T-cell (primary cell): ENCODE measurements at regions not wholly inside any gene's neighbourhood (a gene's known extent, or its start where the extent isn't known, plus 50 kb on each side); places are given as distances from the start of the nearest gene placed in this dataset.

ENCODE experiments used
- ATAC-seq, 4 experiments: fragments of 200-7000 bp in 3 of 4; fragments of 150-1000 bp in 1 of 4; cut with Tn5 transposase; replicated peaks in 1 of 4; 1 replicate in 3 of 4; 2 replicates in 1 of 4; pipeline ENCODE4 v1.10.0; 2021; ENCODE audit warnings: moderate library complexity in 3 of 4, mild to moderate bottlenecking in 2 of 4, moderate number of reproducible peaks in 1 of 4
- CTCF ChIA-PET, 2 donors: fragments of 300-600 bp; sonication (Branson Sonifier 250); formaldehyde crosslinking; loops; one replicate each; lab custom pipeline; 2022; ENCODE audit warnings: antibody characterized with exemption in 2 of 2; lab: Charles Lee
- POLR2A ChIA-PET, 2 donors: fragments of 300-600 bp; sonication (Branson Sonifier 250); formaldehyde crosslinking; loops; one replicate each; lab custom pipeline; 2022; ENCODE audit warnings: antibody characterized with exemption in 2 of 2; lab: Charles Lee
- DNase-seq, 35 experiments: peaks; one replicate each; pipeline versions ENCODE4 v3.0.0 to v3.0.0-alpha.2; 2013 to 2023
- H3K27ac ChIP-seq: one replicate; pipeline ENCODE4 v1.5.1; 2013; ENCODE audit warnings: low read length
- H3K27me3 ChIP-seq, 2 experiments: replicated peaks in 1 of 2; 1 replicate in 1 of 2; 2 replicates in 1 of 2; pipeline versions ENCODE4 v1.6.1 to v1.7.0; 2013; ENCODE audit warnings: low read length in 1 of 2, mixed read lengths in 1 of 2; ENCODE audit not compliant: control insufficient read depth in 2 of 2, insufficient read depth in 2 of 2; ENCODE audit errors: extremely low read depth in 1 of 2
- H3K36me3 ChIP-seq, 2 donors: 1 replicate in 1 of 2; 2 replicates in 1 of 2; pipeline versions ENCODE4 v1.6.1 to v1.7.0; 2013; ENCODE audit warnings: low read length in 1 of 2; ENCODE audit not compliant: control insufficient read depth in 2 of 2, insufficient read depth in 1 of 2; ENCODE audit errors: extremely low read depth in 1 of 2
- H3K4me1 ChIP-seq, 2 experiments: 1 replicate in 1 of 2; 2 replicates in 1 of 2; pipeline versions ENCODE4 v1.6.1 to v1.7.0; 2013; ENCODE audit warnings: low read length in 2 of 2, mixed read lengths in 1 of 2; ENCODE audit not compliant: insufficient read depth in 2 of 2, control insufficient read depth in 1 of 2; ENCODE audit errors: extremely low read depth in 1 of 2
- H3K4me3 ChIP-seq, 2 donors: 1 replicate in 1 of 2; 2 replicates in 1 of 2; pipeline versions ENCODE4 v1.5.1 to v1.7.0; 2013; ENCODE audit warnings: mild to moderate bottlenecking in 2 of 2, low read length in 1 of 2, moderate library complexity in 1 of 2; ENCODE audit not compliant: control insufficient read depth in 1 of 2; ENCODE audit errors: extremely low read depth in 1 of 2
- H3K9me3 ChIP-seq: 2 replicates; pipeline ENCODE4 v1.7.0; 2013
- H3K27ac Mint-ChIP-seq, 2 donors: one replicate each; pipeline ENCODE4 v1.8.0; 2020 to 2021; ENCODE audit warnings: mild to moderate bottlenecking in 2 of 2, mixed read lengths in 2 of 2
- H3K27me3 Mint-ChIP-seq, 2 donors: one replicate each; pipeline ENCODE4 v1.8.0; 2021 to 2022; ENCODE audit warnings: mixed read lengths in 2 of 2
- H3K36me3 Mint-ChIP-seq: one replicate; pipeline ENCODE4 v1.8.0; 2021; ENCODE audit warnings: mixed read lengths
- H3K4me1 Mint-ChIP-seq, 3 donors: one replicate each; pipeline ENCODE4 v1.8.0; 2020 to 2022; ENCODE audit warnings: mixed read lengths in 3 of 3, mild to moderate bottlenecking in 1 of 3
- H3K4me3 Mint-ChIP-seq, 3 donors: one replicate each; pipeline ENCODE4 v1.8.0; 2020 to 2022; ENCODE audit warnings: mild to moderate bottlenecking in 3 of 3, mixed read lengths in 3 of 3, moderate library complexity in 3 of 3
- H3K9me3 Mint-ChIP-seq, 3 donors: one replicate each; pipeline ENCODE4 v1.8.0; 2020 to 2022; ENCODE audit warnings: mixed read lengths in 3 of 3
- WGBS: methylation state at CpG from one replicate; pipeline ENCODE4 v1.1.5; 2013; ENCODE audit warnings: missing lambda C conversion rate; ENCODE audit not compliant: insufficient coverage; 5-methylcytosine and 5-hydroxymethylcytosine counted together

- Histone ChIP-seq H3K27ac (peak overlapping the region; percentile 28), H3K4me1 (peaks cover 3 to 23% of the 10 kb centered on the region in 2 experiments), H3K27me3 (no peaks in the 10 kb centered on the region), H3K9me3 (no peaks in the 10 kb centered on the region), H3K4me3 (peak overlapping the region; percentile 68 to 88), H3K36me3 (no peaks in the 10 kb centered on the region)
- WGBS: 37% methylated on average over 20 of the region's 20 CpGs
- DNase-seq (peak in 14 of 35 experiments; percentile 6 to 49 (median 22)), ATAC-seq (peak; percentile 8 to 31 (median 28))
- Mint-ChIP-seq H3K4me1 (peaks cover 7 to 15% (median 8%) of the 10 kb centered on the region in 3 donors), H3K36me3 (no peaks in the 10 kb centered on the region), H3K27me3 (no peaks in the 10 kb centered on the region), H3K4me3 (peak overlapping the region; percentile 80 to 84 (median 81)), H3K27ac (peak overlapping the region; percentile 23 to 64), H3K9me3 (no peaks in the 10 kb centered on the region)
- ChIA-PET CTCF (interaction anchor here (0.5 to 1.5 kb wide), 8 partner anchors 18 to 1412 kb away, joined by 3 to 5 read pairs (median 3); no protein-coding TSS in a partner anchor), POLR2A (no interaction called here)
Observed at GRCh38 chr6:14211562-14211942, 94.0 kb downstream of the CD83 start.

GRCh38 chr6:14212020-14212419 lies 94.4 kb downstream of the CD83 start:
- no peak overlapping the region for H3K27ac ChIP-seq
- H3K4me1 Mint-ChIP-seq: peaks cover 7 to 15% (median 8%) of the 10 kb centered on the region in 3 donors
- 85% methylated on average over 6 of the region's 8 CpGs for WGBS
- DNase-seq (no peak), ATAC-seq (no peak)
- H3K9me3 ChIP-seq: no peaks in the 10 kb centered on the region
- ChIA-PET CTCF (interaction anchor here (0.5 to 1.5 kb wide), 8 partner anchors 18 to 1412 kb away, joined by 3 to 5 read pairs (median 3); no protein-coding TSS in a partner anchor), POLR2A (no interaction called here)
- H3K9me3 Mint-ChIP-seq: no peaks in the 10 kb centered on the region
- H3K36me3 ChIP-seq: no peaks in the 10 kb centered on the region
- H3K4me1 ChIP-seq: peaks cover 3 to 23% of the 10 kb centered on the region in 2 experiments
- no peaks in the 10 kb centered on the region for H3K36me3 Mint-ChIP-seq
- peak overlapping the region; percentile 68 to 88 for H3K4me3 ChIP-seq
- H3K27me3 Mint-ChIP-seq: no peaks in the 10 kb centered on the region
- peak overlapping the region in 1 of 2 donors; percentile 23 for H3K27ac Mint-ChIP-seq
- peak overlapping the region; percentile 80 to 84 (median 81) for H3K4me3 Mint-ChIP-seq
- H3K27me3 ChIP-seq: no peaks in the 10 kb centered on the region

GRCh38 chr6:14212632-14213031 lies 95.1 kb downstream of the CD83 start:
- Histone ChIP-seq H3K36me3 (no peaks in the 10 kb centered on the region), H3K9me3 (no peaks in the 10 kb centered on the region), H3K27me3 (no peaks in the 10 kb centered on the region), H3K27ac (no peak overlapping the region), H3K4me3 (no peak overlapping the region), H3K4me1 (peaks cover 3 to 23% of the 10 kb centered on the region in 2 experiments)
- Mint-ChIP-seq H3K4me3 (peak overlapping the region in 1 of 3 donors; percentile 81), H3K9me3 (no peaks in the 10 kb centered on the region), H3K4me1 (peaks cover 7 to 15% (median 8%) of the 10 kb centered on the region in 3 donors), H3K27ac (no peak overlapping the region), H3K27me3 (no peaks in the 10 kb centered on the region), H3K36me3 (no peaks in the 10 kb centered on the region)
- DNase-seq: no peak
- ChIA-PET CTCF (interaction anchor here in 1 of 2 donors (0.5 kb wide), 1 partner anchor 550 kb away, joined by 4 read pairs; no protein-coding TSS in a partner anchor), POLR2A (no interaction called here)
- ATAC-seq: no peak
- no CpG with 5 or more reads among the region's 5 CpGs for WGBS

- peaks cover 0 to 5% of the 10 kb centered on the region in 2 experiments for H3K4me1 ChIP-seq
- no peaks in the 10 kb centered on the region for H3K36me3 ChIP-seq
- no peak for ATAC-seq
- Mint-ChIP-seq H3K4me3 (no peak overlapping the region), H3K36me3 (no peaks in the 10 kb centered on the region), H3K9me3 (no peaks in the 10 kb centered on the region), H3K4me1 (peaks cover 1 to 3% (median 2%) of the 10 kb centered on the region in 3 donors), H3K27me3 (peaks cover 0 to 2% of the 10 kb centered on the region in 2 donors), H3K27ac (no peak overlapping the region)
- POLR2A ChIA-PET: no interaction called here
- H3K4me3 ChIP-seq: no peak overlapping the region
- DNase-seq: no peak
- no peaks in the 10 kb centered on the region for H3K9me3 ChIP-seq
- WGBS: 88% methylated on average over 8 of the region's 13 CpGs
- CTCF ChIA-PET: interaction anchor here in 1 of 2 donors (0.5 kb wide), 1 partner anchor 310 kb away, joined by 4 read pairs; no protein-coding TSS in a partner anchor
- no peak overlapping the region for H3K27ac ChIP-seq
- no peaks in the 10 kb centered on the region for H3K27me3 ChIP-seq
Observed at GRCh38 chr6:14216946-14217684, 99.5 kb downstream of the CD83 start.

- H3K27ac Mint-ChIP-seq: no peak overlapping the region
- DNase-seq (no peak), ATAC-seq (no peak)
- Histone ChIP-seq H3K4me3 (no peak overlapping the region), H3K27ac (no peak overlapping the region), H3K27me3 (peaks cover 0 to 2% of the 10 kb centered on the region in 2 experiments), H3K4me1 (no peaks in the 10 kb centered on the region), H3K36me3 (no peaks in the 10 kb centered on the region), H3K9me3 (no peaks in the 10 kb centered on the region)
- no peaks in the 10 kb centered on the region for H3K36me3 Mint-ChIP-seq
- 93% methylated on average over 7 of the region's 12 CpGs for WGBS
- H3K4me1 Mint-ChIP-seq: peaks cover 0 to 2% (median 0%) of the 10 kb centered on the region in 3 donors
- ChIA-PET CTCF (no interaction called here), POLR2A (no interaction called here)
- H3K9me3 Mint-ChIP-seq: no peaks in the 10 kb centered on the region
- peak overlapping the region in 1 of 3 donors; percentile 19 for H3K4me3 Mint-ChIP-seq
- peaks cover 0 to 5% of the 10 kb centered on the region in 2 donors for H3K27me3 Mint-ChIP-seq
Observed at GRCh38 chr6:14217728-14218518, 100.4 kb downstream of the CD83 start.

- Histone ChIP-seq H3K36me3 (no peaks in the 10 kb centered on the region), H3K4me1 (no peaks in the 10 kb centered on the region), H3K4me3 (no peak overlapping the region), H3K9me3 (no peaks in the 10 kb centered on the region), H3K27me3 (peaks cover 0 to 4% of the 10 kb centered on the region in 2 experiments), H3K27ac (no peak overlapping the region)
- H3K27ac Mint-ChIP-seq: no peak overlapping the region
- H3K36me3 Mint-ChIP-seq: no peaks in the 10 kb centered on the region
- CTCF ChIA-PET: interaction anchor here in 1 of 2 donors (0.6 kb wide), 1 partner anchor 644 kb away, joined by 3 read pairs; no protein-coding TSS in a partner anchor
- WGBS: no CpG with 5 or more reads among the region's 1 CpG
- POLR2A ChIA-PET: interaction anchor here in 1 of 2 donors (0.5 kb wide), 1 partner anchor 1275 kb away, joined by 4 read pairs; no protein-coding TSS in a partner anchor
- no peak for ATAC-seq
- peaks cover 0 to 2% (median 0%) of the 10 kb centered on the region in 3 donors for H3K4me1 Mint-ChIP-seq
- no peak for DNase-seq
- H3K4me3 Mint-ChIP-seq: peak overlapping the region in 1 of 3 donors; percentile 19
- H3K27me3 Mint-ChIP-seq: peaks cover 0 to 5% of the 10 kb centered on the region in 2 donors
- H3K9me3 Mint-ChIP-seq: no peaks in the 10 kb centered on the region
Observed at GRCh38 chr6:14218519-14218800, 100.9 kb downstream of the CD83 start.
